HG03342 (cell line): ENCODE measurements at regions not wholly inside any gene's neighbourhood (a gene's known extent, or its start where the extent isn't known, plus 50 kb on each side); places are given as distances from the start of the nearest gene placed in this dataset.
"Not testable (repeated sequence)": the region's sequence is repeated elsewhere in the genome, so short reads cannot be mapped to it uniquely, and the experiment has no call there.

Experiments
- ATAC-seq: cut with Tn5 transposase; IDR thresholded peaks from one replicate; pipeline ENCODE4 v1.9.1; 2021; ENCODE audit warnings: mild to moderate bottlenecking, moderate library complexity; ENCODE audit not compliant: unreplicated experiment

- no peak for ATAC-seq
These were observed 93.2 kb downstream of the DACT1 start for GRCh38 chr14:58730792-58731464.

- ATAC-seq: no peak
These were observed 93.9 kb downstream of the DACT1 start for GRCh38 chr14:58731465-58732293.

- ATAC-seq: no peak
These were observed 94.6 kb downstream of the DACT1 start for GRCh38 chr14:58732387-58732786.

DNA sequence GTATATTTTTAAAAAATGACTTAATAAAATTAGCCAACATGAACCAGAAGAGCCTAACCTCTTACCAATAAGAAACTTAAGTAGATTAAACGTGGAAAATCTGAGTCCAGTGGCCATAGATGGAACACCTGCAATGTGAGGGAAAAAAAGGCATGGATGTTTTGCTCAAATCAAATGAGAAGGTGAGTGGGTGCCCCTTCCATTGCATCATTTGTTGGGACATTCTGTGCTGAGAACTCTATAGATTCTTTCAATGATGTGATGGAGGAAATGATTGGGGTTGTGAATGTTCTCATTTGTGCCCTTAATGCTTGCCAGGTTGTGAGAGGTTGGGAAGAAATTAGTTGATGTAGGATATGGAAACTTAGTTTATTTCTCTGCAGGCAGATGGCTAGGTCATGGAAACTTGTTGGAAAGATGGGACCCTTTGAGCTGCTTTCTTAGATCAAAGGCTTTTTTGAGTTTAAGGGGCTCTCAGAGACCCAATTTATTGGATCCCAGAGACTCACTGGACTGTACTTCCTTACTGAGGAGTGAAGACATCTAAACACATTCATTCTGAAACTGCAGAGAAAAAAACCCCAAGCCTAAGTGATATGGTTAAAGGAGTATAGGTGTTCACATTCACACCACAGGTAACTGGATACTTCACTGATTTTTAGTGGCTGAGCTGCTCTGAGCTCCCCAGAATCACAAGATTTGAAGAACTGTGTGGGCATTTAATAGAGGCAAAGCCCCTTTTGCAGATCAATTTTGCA, 95.9 kb downstream of the DACT1 start:
- peak; percentile 63 for ATAC-seq

- no peak for ATAC-seq
These were observed 97.8 kb downstream of the DACT1 start for GRCh38 chr14:58735596-58735995.

- ATAC-seq: no peak
These were observed 98.8 kb downstream of the DACT1 start for GRCh38 chr14:58736606-58737005.

DNA sequence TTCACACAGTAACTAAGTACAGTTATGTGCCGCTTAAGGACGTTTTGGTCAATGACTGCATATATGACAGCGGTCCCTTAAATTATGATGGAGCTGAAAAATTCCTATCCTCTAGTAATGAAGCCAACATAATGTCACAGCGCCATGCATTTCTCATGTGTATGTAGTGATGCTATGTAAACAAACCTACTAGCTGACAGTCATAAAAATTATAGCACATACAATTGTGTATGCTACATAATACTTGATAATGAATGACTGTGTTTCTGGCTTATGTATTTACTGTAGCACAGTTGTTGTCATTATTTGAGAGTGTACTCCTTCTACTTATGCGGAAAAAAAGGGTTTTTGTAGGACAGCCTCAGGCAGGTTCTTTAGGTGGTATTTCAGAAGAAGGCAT, 99.7 kb downstream of the DACT1 start:
- no peak for ATAC-seq

GRCh38 chr14:58738189-58738836, 100.6 kb downstream of the DACT1 start:
- ATAC-seq: no peak

DNA sequence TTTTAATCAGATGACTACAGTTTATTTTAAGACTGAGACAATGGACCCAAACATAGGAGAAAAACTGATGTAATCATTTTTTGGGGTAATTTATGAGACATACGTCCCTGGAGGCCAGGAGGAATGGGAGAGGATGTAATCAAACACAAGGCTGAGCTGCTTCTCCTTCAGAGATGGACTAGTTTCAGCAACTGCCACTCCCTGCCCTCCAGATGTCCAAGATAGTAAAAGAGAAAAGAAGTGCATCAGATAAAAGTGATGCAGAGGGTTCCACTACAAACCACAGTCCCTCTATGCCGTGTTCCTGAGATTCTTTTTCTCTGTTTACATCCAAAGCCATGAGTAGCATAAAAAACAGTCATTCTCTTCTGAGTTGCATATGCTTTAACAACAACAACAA, 101.1 kb downstream of the DACT1 start:
- no peak for ATAC-seq

DNA sequence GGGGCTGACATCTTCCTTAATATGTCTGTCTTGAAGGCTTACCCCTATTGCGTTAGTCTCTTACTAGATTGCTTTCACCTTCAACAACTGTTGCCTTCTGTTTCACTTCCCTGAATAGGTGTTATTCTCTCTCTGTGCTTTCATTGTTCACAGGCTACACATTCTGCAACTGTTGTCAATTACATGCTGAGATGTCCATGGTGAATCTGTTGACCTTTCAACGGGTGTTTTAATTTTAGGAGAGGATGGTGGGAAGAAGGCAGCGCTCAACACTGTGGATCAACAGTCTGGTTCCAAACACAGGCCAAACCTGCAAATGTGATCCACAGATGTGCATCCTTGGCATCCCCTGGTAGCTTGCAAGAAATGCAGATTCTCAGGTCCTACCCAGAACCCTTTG, 101.9 kb downstream of the DACT1 start:
- peak; percentile 92 for ATAC-seq

DNA sequence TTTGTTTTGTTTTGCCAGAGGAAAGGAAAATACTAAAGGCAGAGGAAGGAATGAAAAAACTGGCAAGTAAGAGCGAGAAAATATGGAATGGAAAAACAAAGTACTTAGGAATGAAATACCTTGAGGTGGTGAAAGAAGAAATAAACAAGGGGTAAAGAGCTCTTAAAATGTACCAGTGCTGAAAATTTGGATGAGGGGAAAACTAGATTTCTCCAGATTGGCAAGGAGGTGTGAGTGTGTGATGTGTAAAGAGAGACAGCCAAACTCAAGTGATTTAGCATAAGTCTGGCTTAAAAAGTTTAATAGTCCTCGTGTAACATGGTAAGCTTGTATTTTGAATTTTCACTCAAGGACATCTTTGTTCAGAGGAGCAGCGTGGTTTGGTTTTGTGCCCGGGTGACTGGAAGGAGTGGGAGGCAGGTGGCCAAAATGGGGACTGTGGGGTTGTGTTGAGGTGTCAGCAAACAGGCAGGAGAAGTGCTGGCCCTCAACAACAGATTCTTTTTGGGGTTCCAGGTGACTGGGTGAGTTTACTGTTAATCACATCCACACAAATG, 102.7 kb downstream of the DACT1 start:
- ATAC-seq: no peak

DNA sequence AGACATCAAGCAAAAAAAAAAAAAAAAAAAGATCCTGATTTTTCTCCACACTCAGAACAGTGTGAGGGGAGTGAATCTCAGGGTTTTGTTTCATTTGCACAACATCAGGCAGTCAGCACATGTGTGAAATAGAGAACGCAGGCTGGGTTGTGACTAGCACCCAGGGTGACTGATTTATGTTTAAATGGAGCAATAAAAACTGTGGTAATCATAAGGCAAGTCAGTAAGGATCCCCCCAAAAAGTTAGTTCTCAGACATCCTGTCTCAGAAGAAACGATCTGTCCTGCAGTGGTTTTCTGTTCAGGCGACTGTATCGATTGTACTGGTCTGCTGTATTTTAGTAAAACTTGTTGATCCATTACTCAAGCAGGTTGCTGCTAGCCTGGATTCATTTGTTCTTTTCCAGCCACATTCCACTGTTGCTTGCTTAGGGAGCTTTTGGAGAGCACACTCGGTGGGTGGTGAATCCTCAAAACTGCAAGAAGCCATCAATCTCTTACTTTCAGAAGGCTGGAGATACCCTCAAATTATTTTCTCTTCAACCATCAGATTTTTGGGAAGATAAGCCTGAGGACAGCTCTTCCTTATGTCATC, 107.1 kb downstream of the DACT1 start:
- ATAC-seq: no peak

- ATAC-seq: no peak
These were observed 108.5 kb downstream of the DACT1 start for GRCh38 chr14:58746261-58746660.

- no peak for ATAC-seq
These were observed 108.9 kb downstream of the DACT1 start for GRCh38 chr14:58746701-58747100.

DNA sequence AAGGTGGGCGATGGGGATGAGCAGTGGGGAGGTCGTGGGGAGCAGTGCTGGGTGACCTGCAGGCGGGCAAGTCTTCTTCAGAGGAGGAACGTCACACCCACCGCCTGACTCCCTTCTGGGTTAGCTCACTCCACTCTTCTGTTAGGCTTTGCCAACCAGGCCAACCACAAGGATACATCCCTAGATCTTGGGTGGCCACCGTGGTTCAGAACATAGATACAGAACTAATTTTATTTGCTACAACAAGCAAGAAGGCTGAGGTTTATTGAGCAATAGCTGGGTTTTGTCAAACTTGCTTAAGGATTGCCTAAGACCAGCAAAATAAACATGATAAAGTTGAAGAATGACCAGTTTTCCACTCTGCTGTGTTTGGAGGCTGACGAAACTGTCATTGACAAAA, 109.4 kb downstream of the DACT1 start:
- ATAC-seq: no peak

- not testable (repeated sequence) for ATAC-seq
These were observed 110.5 kb downstream of the DACT1 start for GRCh38 chr14:58748251-58748650.

GRCh38 chr14:58749066-58749669, 111.4 kb downstream of the DACT1 start:
- ATAC-seq: peak; percentile 90

DNA sequence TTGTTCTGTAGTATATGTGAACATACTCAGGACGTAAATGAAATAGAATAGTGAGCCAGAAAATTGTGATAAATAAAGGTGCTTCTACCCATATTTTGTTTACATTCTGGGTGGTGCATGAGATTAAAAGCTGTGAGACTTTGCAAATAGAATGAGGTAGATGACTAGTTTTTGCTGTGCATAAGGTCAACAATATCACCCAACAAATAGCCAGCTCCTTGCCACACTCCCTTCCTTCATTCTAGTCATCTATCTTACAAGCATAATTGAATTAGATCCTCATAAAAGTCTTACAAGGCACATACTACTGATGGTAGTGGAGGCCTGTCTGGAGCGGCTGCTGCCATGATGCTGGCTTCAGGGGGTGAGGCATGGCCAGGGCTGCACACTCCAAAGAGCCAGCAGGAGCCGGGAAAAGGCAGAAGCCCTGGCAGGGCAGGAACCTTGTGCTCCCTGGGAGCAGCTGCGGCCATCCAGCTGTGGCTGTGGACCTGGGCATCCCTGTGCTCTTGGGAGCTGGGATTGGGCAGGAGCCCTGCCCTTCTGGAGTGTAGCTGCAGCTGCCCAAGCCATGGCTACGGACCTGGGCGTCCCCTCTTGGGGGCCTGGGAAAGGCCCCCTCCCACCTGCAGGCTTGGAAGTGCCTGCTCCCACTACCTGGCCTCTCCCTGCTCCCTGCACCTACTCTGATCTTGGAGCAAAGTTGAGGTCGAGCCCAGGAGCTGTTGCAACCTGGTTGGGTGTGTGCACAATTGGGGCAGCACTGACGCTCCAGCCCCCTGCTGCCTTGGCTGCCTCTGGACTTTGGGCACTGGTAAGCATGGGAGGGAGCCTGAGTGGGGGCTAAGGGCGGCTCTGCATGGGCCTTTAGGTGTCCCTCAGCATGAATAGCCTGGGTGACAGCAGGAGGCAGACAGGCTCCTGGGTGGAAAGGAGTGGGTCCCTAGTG, 112.8 kb downstream of the DACT1 start:
- ATAC-seq: no peak

DNA sequence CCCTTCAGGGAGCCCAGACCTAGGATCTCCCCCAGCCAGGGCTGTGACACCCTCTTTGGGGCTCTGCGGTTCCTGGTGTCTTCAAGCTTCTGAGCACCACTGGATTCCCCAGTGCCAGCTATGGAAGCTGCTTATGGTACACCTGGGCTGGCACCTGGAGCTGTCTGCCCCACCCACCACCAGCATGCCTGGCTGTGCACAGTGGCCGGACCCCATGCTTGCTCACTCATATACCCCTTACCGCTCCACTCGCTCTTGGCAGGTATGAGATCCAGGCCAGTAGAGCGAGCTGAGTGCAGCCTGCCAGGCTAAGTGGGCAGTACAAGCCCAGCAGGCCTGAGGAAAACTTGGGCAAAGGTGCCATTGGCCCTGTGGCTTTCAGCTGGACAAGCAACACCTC, 114.0 kb downstream of the DACT1 start:
- no peak for ATAC-seq
